NCI-H748 (cell line): ENCODE measurements at regions not wholly inside any gene's neighbourhood (a gene's known extent, or its start where the extent isn't known, plus 50 kb on each side); places are given as distances from the start of the nearest gene placed in this dataset.

Experiments used
- DNase-seq: peaks from one replicate; lab custom pipeline; 2025; ENCODE audit not compliant: unreplicated experiment; lab: John Stamatoyannopoulos, UW

DNA sequence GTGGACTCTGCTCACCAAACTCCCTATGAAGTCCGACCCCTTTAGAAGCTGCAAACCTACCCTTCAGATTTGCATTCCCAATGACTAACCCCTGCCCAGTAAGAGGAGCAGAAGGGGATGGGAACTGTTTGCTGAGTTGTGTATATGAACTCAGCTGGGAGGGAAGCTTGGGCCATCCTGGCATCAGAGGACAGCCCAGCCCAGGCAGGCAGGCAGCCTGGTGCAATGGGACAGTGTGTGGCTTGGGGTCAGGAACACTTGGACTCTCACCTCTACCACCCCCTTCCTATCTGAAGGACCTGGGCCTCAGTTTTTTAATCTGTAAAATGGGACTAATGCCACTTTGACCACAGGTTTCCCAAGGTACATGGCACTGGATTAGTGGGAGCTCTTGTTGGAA is 147.4 kb upstream of the GPR26 start:
- DNase-seq = no peak

DNA sequence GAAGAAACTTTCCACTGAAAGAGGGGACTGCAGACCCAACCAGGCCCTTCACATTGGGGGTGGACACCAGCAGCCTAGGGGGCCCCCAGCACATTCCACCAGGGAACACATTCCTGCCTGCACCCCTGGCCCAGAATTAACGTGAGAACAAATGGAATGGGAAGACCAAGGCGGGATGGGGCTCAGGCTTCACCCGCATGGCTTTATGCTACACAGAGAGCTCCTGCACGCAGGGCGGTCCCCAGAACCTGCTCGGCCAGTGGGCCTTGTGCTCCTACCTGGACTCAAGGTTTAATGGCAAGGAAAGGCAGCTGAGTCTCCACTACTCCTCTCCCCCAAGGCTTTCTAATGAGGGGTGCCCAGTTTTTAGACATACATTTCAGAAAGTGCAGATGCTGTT is 146.3 kb upstream of the GPR26 start:
- DNase-seq = no peak

DNA sequence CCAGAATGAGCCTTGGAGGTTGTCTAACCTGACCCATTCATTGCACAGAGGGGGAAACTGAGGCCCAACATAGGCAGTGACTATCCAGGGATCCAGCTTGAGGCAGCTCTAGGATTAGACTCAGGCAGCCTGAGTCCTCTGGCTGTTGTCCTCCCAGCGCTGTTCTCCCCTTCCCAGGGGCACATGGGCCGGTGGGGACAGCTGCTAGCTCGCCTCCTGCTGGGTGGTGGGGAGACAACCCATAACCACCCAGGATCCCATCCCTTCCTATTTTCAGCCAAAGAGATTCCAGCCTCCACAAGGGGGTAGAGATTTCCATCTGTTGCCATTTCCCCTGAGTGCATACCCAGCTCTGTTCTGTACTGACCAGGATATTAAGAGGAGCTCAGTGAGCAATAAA is 145.1 kb upstream of the GPR26 start:
- DNase-seq = no peak

- no peak for DNase-seq
Observed at GRCh38 chr10:123521556-123521955, 144.6 kb upstream of the GPR26 start.

GRCh38 chr10:123522702-123523312 is 143.3 kb upstream of the GPR26 start:
- DNase-seq = no peak

DNA sequence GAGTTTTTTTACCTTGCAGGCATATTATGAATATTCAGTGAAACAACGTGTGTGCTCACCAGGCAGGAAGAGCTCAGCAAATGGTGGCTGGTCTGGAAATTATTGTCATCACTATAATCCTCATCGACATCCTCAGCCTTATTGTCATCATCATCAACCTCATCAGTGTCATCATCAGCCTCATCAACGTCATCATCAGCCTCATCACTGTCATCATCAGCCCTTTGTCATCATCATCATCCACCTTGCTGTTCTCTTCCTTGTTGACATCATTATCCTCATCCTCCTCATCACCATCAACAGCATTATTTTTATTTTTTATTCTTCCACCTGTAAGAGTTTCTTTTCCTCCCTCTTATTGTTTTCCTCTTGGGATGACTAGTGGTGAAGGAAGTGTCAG is 142.3 kb upstream of the GPR26 start:
- no peak for DNase-seq

DNA sequence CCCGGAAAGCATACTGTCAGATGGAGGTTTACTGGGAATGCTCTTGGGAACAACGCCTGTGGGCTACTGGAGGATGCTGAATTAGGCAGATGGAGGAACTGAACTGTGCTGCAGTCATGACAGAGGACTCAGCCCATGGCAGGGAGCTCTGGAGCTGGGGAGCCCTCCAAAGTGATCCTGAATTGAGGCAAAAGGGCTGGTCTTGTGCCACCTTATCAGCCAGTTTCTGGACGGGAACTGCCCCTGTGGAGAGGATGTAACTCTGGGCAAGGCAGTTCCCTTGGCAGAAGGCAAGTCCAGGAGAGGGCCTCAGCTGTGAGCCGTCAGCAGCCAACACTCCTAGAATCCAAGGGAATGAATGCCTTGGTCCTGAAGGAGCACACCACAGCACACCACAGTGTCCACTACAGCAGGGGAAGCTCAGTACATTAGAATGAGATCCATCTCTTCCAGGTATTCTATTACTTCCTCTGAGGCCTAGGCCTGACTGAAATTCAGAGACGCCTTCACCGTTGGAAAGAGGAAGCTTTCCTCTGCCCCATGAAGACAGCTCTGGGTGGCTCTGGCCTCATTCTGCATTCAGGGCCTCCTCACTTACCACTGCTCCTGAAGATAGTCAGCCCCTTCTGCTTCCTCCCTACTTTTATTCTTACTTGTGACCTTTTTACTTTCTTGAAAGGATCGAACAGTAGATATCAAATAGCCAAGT is 139.6 kb upstream of the GPR26 start:
- DNase-seq = no peak

- DNase-seq = no peak
Observed at GRCh38 chr10:123527151-123527550, 139.0 kb upstream of the GPR26 start.

GRCh38 chr10:123529146-123529760 is 136.9 kb upstream of the GPR26 start:
- no peak for DNase-seq

DNA sequence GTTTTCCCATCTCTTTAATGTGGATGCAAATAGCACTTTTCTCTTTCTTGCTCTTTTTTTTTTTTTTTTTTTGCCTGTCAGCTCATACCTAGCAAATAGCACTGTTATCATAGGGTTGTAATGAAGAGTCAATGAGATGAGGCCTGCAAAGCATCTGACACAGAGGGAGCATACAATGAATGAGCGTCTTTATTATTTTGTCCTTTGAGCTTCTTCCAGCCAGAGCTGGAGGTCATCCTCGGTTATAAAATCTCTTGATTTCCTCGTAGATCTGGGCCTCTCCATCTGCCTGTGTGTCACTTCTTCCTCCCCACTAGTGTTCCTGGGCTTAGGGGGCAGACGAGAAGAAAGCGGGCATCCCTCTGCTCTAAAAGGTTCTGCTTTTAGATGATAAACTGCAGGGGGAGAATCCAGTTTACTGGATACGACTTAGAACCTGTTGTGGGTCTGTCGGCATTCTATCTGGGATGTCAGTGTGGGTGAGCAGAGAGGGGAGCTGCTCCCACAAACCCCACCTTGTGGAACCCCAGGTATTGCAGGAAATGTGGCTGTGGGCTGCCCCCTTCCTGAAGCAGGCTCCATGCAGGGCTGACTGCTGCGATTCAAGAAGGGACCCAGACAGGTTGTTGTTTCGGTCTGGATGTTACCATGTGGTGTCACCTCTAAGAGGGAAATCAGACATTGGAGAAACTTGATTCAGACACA is 135.8 kb upstream of the GPR26 start:
- no peak for DNase-seq

DNA sequence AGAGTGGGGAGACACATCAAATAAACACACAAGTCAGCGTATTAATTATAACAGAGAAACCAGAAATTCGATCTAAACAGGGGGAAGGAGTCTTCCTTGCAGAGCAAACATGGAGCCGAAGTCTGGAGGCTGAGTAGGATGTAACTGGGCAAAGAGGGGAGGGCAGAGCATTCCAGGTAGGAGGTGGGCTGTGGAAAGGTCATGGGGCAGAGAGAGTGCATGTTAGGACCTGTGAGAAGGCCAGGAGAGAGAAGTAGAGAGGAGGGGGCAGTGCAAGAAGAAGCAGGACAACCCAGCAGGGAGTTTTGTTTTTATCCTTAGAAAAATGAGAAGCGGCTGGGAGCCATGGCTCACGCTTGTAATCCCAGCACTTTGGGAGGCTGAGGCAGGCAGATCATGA is 130.8 kb upstream of the GPR26 start:
- DNase-seq = no peak

GRCh38 chr10:123536176-123536845 is 129.8 kb upstream of the GPR26 start:
- no peak for DNase-seq

- DNase-seq = no peak
Observed at GRCh38 chr10:123537188-123537961, 128.8 kb upstream of the GPR26 start.

DNA sequence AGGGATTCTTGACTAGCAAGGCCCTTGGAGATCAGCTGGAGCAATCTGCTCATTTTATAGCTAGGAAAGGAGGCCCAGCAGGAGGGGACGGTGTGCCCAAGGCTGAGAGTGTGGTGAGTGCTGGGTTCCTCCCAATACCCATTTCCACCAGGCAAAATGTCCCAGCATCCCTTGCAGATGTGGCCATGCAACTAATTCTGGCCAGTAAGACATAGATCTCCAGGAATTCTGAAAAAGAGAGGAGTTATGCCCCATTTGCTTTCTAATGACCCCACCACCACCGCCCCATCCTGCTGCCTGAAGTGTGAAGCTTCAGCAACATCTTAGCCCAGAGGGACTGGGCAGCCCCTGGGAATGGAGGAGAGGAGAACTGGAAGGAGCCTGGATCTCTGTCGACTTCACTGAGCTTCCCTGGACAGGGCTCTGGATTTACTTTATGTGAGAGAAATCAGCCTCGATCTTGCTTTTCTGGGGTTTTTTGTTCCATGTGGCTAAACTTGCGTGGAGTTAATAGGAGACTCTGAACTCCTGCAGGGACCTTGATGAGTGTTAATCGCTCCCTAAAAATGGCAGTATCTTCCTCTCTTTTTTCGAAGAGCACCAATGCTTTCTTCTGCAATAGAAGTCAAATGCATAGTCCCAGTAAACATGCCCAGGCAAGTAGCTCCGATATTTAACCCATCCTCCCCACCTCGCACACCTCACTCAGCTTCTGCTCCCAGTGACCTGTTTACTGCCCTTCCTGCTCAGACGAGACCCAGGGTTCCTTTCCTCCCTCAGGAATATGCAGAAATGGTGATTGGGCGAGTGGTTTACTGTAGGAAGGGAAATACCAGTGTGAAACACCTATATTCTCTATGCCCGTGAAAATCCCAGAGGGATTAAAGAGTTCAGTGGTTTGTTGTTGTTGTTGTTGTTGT is 127.5 kb upstream of the GPR26 start:
- no peak for DNase-seq

DNA sequence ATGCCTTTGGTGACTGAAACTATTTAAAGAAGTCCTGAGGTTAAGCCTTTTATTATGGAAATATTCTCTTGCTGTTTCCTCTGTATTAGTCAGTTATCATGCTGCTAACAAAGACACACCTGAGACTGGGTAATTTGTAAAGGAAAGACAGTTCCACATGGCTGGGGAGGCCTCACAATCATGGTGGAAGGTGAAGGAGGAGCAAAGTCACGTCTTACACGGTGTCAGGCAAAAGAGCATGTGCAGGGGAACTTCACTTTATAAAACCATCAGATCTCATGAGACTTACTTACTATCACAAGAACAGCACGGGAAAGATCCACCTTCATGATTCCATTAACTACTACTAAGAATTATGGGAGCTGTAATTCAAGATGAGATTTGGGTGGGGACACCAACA is 121.2 kb upstream of the GPR26 start:
- DNase-seq = no peak

- no peak for DNase-seq
Observed at GRCh38 chr10:123548770-123549169, 117.4 kb upstream of the GPR26 start.

DNA sequence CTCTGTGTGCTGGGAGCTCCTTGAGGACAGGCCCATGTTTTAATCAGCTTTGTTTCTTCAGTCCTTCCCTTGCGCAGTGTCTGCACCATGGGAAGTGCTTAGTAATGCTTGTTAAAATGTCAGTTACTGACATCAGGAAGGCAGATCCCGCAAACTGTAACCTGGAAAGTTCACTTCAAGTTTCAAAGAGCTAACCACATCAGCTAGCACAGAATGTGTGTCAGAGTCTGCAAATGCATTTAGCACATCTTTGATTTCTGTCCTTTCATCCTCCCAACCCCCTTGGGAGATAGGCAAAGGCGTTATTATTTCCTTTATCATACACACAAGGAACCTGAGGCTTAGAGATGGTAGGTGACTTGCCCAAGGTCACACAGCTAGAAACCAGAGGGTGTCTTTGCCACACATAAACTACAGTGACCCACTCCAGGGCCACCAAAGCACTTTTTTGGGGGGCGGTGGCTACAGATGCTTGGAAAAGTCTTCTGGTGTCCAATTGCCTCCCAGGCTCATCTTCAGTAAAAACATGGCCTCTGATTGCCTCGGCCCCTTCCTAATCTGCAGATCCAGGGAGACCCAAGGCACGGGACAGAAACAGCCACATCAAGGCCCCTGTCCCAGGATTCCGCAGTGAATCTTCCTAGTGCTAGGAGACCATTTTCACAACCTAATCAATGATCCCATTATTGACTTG is 116.2 kb upstream of the GPR26 start:
- no peak for DNase-seq

- DNase-seq = no peak
Observed at GRCh38 chr10:123550675-123551096, 115.5 kb upstream of the GPR26 start.

DNA sequence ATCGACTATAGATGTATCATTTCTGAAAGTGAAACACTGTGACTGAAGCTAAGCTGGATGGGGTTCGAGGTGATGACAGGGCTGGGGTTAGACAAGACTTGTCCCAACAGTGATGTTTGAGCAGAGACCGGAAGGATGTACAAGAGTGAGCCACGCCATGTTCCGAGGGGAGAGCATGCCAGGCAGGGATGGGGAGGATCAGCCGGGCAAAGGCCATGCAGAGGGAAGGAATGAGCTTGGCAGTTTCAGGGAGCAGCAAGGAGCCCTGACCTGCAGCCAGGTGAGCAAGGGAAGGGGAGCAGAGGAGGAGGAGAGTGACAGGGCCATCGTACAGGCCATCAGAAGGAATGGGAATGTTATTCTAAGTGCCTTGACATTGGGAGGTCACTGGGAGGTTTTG is 114.9 kb upstream of the GPR26 start:
- no peak for DNase-seq
